IMR-90 (cell line): ENCODE measurements at regions not wholly inside any gene's neighbourhood (a gene's known extent, or its start where the extent isn't known, plus 50 kb on each side); places are given as distances from the start of the nearest gene placed in this dataset.

ENCODE experiments used
- ATAC-seq: fragments of 200-7000 bp; cut with Tn5 transposase; 2 replicates; pipeline ENCODE4 v1.9.1; 2020; ENCODE audit warnings: low read depth, mild to moderate bottlenecking, moderate library complexity
- BruUV-seq: library from RNA; stranded (reverse); fragments of 400-500 nt; replicated peaks from 2 replicates; lab custom pipeline; 2021; lab: Mats Ljungman, UMichigan
- CTCF ChIA-PET: fragments of 300-600 bp; formaldehyde crosslinking; extraction: SDS; loops from one replicate; lab custom pipeline; 2021; ENCODE audit warnings: antibody characterized with exemption; lab: Yijun Ruan, JAX
- POLR2A ChIA-PET: fragments of 300-600 bp; sonication (Branson Sonifier 250); formaldehyde crosslinking; loops from one replicate; lab custom pipeline; 2022; ENCODE audit warnings: antibody characterized with exemption; ENCODE audit not compliant: unreplicated experiment; lab: Charles Lee
- DNase-seq: peaks from one replicate; pipeline ENCODE4 v3.0.0; 2013
- H2AFZ ChIP-seq: replicated peaks from 2 replicates; pipeline ENCODE3; 2013; ENCODE audit warnings: low read length, mild to moderate bottlenecking; ENCODE audit not compliant: poor library complexity
- H2AK5ac ChIP-seq: 2 replicates; pipeline ENCODE4 v1.6.1; 2013; ENCODE audit warnings: low read depth, low read length, inconsistent platforms
- H2AK9ac ChIP-seq: replicated peaks from 2 replicates; pipeline ENCODE3; 2013; ENCODE audit warnings: mild to moderate bottlenecking, low read depth, low read length, moderate library complexity; ENCODE audit not compliant: poor library complexity
- H2BK120ac ChIP-seq: 2 replicates; pipeline ENCODE4 v1.6.1; 2013; ENCODE audit warnings: low read depth, low read length, inconsistent platforms
- H2BK15ac ChIP-seq: 3 replicates; pipeline ENCODE4 v1.6.1; 2013; ENCODE audit warnings: low read depth, low read length, inconsistent platforms
- H2BK20ac ChIP-seq: 2 replicates; pipeline ENCODE4 v1.6.1; 2013; ENCODE audit warnings: low read depth, mild to moderate bottlenecking, inconsistent platforms, low read length, moderate library complexity
- H2BK5ac ChIP-seq: 2 replicates; pipeline ENCODE4 v1.6.1; 2013; ENCODE audit warnings: mild to moderate bottlenecking, low read depth, low read length, inconsistent platforms; ENCODE audit not compliant: poor library complexity, severe bottlenecking
- H3K14ac ChIP-seq: replicated peaks from 2 replicates; pipeline ENCODE4 v1.6.1; 2013; ENCODE audit warnings: low read depth, low read length, inconsistent platforms
- H3K18ac ChIP-seq: 2 replicates; pipeline ENCODE4 v1.6.1; 2013; ENCODE audit warnings: low read depth, low read length, control low read depth
- H3K23ac ChIP-seq: 2 replicates; pipeline ENCODE4 v1.6.1; 2013; ENCODE audit warnings: low read depth, low read length, inconsistent platforms
- H3K27ac ChIP-seq: 2 replicates; pipeline ENCODE4 v1.5.1; 2013; ENCODE audit warnings: mild to moderate bottlenecking, control low read depth, low read length; ENCODE audit not compliant: insufficient read depth
- H3K27me3 ChIP-seq: 2 replicates; pipeline ENCODE4 v1.6.1; 2013; ENCODE audit warnings: low read length; ENCODE audit not compliant: control insufficient read depth, insufficient read depth
- H3K36me3 ChIP-seq: 2 replicates; pipeline ENCODE4 v1.6.1; 2013; ENCODE audit warnings: low read length, mixed read lengths; ENCODE audit not compliant: control insufficient read depth, insufficient read depth
- H3K4ac ChIP-seq: 2 replicates; pipeline ENCODE4 v1.6.1; 2013; ENCODE audit warnings: low read depth, low read length, inconsistent platforms
- H3K4me1 ChIP-seq: 2 replicates; pipeline ENCODE4 v1.6.1; 2013; ENCODE audit warnings: low read length, mixed read lengths; ENCODE audit not compliant: control insufficient read depth, insufficient read depth
- H3K4me2 ChIP-seq: 2 replicates; pipeline ENCODE4 v1.6.1; 2013; ENCODE audit warnings: low read depth, mild to moderate bottlenecking, control low read depth, low read length, moderate library complexity
- H3K4me3 ChIP-seq: 2 replicates; pipeline ENCODE4 v1.5.1; 2013; ENCODE audit warnings: low read depth, mild to moderate bottlenecking, control low read depth, low read length, moderate library complexity; ENCODE audit not compliant: insufficient read depth
- H3K56ac ChIP-seq: 2 replicates; pipeline ENCODE4 v1.6.1; 2013; ENCODE audit warnings: low read length, inconsistent platforms; ENCODE audit not compliant: insufficient read depth; ENCODE audit errors: extremely low read depth
- H3K79me1 ChIP-seq, 2 experiments: 2 replicates each; pipeline ENCODE4 v1.6.1; 2013; ENCODE audit warnings: low read length in 2 of 2, inconsistent platforms in 1 of 2, low read depth in 1 of 2
- H3K9ac ChIP-seq: 2 replicates; pipeline ENCODE4 v1.6.1; 2013; ENCODE audit warnings: low read depth, low read length, control low read depth
- H3K9me1 ChIP-seq: 2 replicates; pipeline ENCODE4 v1.6.1; 2013; ENCODE audit warnings: low read length, inconsistent platforms; ENCODE audit not compliant: insufficient read depth
- H3K9me3 ChIP-seq: 2 replicates; pipeline ENCODE4 v1.6.1; 2013; ENCODE audit warnings: low read length; ENCODE audit not compliant: control insufficient read depth, insufficient read depth
- H4K20me1 ChIP-seq: 2 replicates; pipeline ENCODE4 v1.6.1; 2013; ENCODE audit warnings: low read length, inconsistent platforms; ENCODE audit not compliant: insufficient read depth
- H4K5ac ChIP-seq: 2 replicates; pipeline ENCODE4 v1.6.1; 2013; ENCODE audit warnings: mild to moderate bottlenecking, low read depth, low read length, control low read depth
- H4K8ac ChIP-seq, 2 experiments: 2 replicates each; pipeline ENCODE4 v1.6.1; 2013; ENCODE audit warnings: low read depth in 2 of 2, low read length in 2 of 2, control low read depth in 1 of 2, inconsistent platforms in 1 of 2
- H4K91ac ChIP-seq: 2 replicates; pipeline ENCODE4 v1.6.1; 2013; ENCODE audit warnings: low read depth, low read length, inconsistent platforms; ENCODE audit not compliant: insufficient read depth
- BHLHE40 ChIP-seq: fragments of 150-350 bp; IDR thresholded peaks from 2 replicates; pipeline ENCODE4 v1.6.1; 2016; ENCODE audit warnings: mild to moderate bottlenecking, low read depth, low read length
- CEBPB ChIP-seq: IDR thresholded peaks from 2 replicates; pipeline ENCODE4 v1.6.1; 2012; ENCODE audit warnings: low read depth, low read length, improper control_type of control experiment
- CHD1 ChIP-seq: IDR thresholded peaks from 2 replicates; pipeline ENCODE4 v1.6.1; 2012; ENCODE audit warnings: low read depth, low read length, improper control_type of control experiment
- ELK1 ChIP-seq: fragments of 150-350 bp; IDR thresholded peaks from 2 replicates; pipeline ENCODE4 v1.6.1; 2016; ENCODE audit warnings: low read depth, mild to moderate bottlenecking, low read length, moderate library complexity, borderline replicate concordance
- FOS ChIP-seq: fragments of 150-350 bp; IDR thresholded peaks from 2 replicates; pipeline ENCODE4 v1.6.1; 2016; ENCODE audit warnings: low read depth, low read length
- MAFK ChIP-seq: IDR thresholded peaks from 2 replicates; pipeline ENCODE4 v1.6.1; 2012; ENCODE audit warnings: low read depth, low read length, improper control_type of control experiment
- MXI1 ChIP-seq: IDR thresholded peaks from 2 replicates; pipeline ENCODE4 v1.6.1; 2012; ENCODE audit warnings: low read depth, mild to moderate bottlenecking, low read length, moderate library complexity, borderline replicate concordance
- NFE2L2 ChIP-seq: fragments of 150-350 bp; IDR thresholded peaks from 2 replicates; pipeline ENCODE4 v1.6.1; 2016; ENCODE audit warnings: low read depth, mild to moderate bottlenecking, low read length
- POLR2A ChIP-seq: IDR thresholded peaks from 2 replicates; pipeline ENCODE4 v1.6.1; 2012; ENCODE audit warnings: mild to moderate bottlenecking, low read depth, low read length
- RAD21 ChIP-seq: IDR thresholded peaks from 2 replicates; pipeline ENCODE4 v1.6.1; 2012; ENCODE audit warnings: low read length, improper control_type of control experiment
- RCOR1 ChIP-seq: IDR thresholded peaks from 2 replicates; pipeline ENCODE4 v1.6.1; 2012; ENCODE audit warnings: mild to moderate bottlenecking, low read length, improper control_type of control experiment; ENCODE audit not compliant: insufficient replicate concordance
- RFX5 ChIP-seq: IDR thresholded peaks from 2 replicates; pipeline ENCODE4 v1.8.0; 2012; ENCODE audit warnings: low read depth, mild to moderate bottlenecking, low read length, moderate library complexity
- SMC3 ChIP-seq: fragments of 150-350 bp; IDR thresholded peaks from 2 replicates; pipeline ENCODE4 v1.6.1; 2016; ENCODE audit warnings: low read depth, mild to moderate bottlenecking, antibody characterized with exemption, low read length, moderate library complexity
- WGBS, 2 experiments: methylation state at CpG; one replicate each; pipeline versions ENCODE4 v1.1.5 to v1.1.7; 2013; ENCODE audit warnings: missing lambda C conversion rate in 2 of 2; ENCODE audit not compliant: insufficient read length in 1 of 2; ENCODE audit errors: extremely low coverage in 2 of 2; 5-methylcytosine and 5-hydroxymethylcytosine counted together
- dilution Hi-C: fragments of 300-500 bp; cut with HindIII; formaldehyde crosslinking; loops from one replicate; pipeline ENCODE4 v1.14.3; 2018; ENCODE audit warnings: low sequenced_read_pairs; ENCODE audit not compliant: unreplicated experiment
- in situ Hi-C: fragments of 300-500 bp; cut with MboI; formaldehyde crosslinking; loops from 3 replicates; pipeline ENCODE4 v1.14.3; 2019; ENCODE audit warnings: low sequenced_read_pairs, inconsistent platforms, mixed read lengths
- intact Hi-C: fragments of 100-400 bp; cut with micrococcal nuclease; formaldehyde crosslinking; loops from 2 replicates; pipeline ENCODE4 v1.10.0; 2022
- TF ChIP-seq, protein P1 (sequence below): fragments of 150-350 bp; IDR thresholded peaks from 2 replicates; pipeline ENCODE4 v1.6.1; 2017; ENCODE audit warnings: mild to moderate bottlenecking, antibody characterized with exemption, low read length, low read depth

- H3K4me2 ChIP-seq, result no peak overlapping the region
- in situ Hi-C loops, result no loop called here
- no peak overlapping the region for H2BK120ac ChIP-seq
- WGBS, 2 experiments, result no CpG with 5 or more reads among the region's 1 CpG
- H4K20me1 ChIP-seq, result no peaks in the 10 kb centered on the region
- H3K79me1 ChIP-seq, result no peaks in the 10 kb centered on the region
- intact Hi-C loops, result no loop called here
- no peak overlapping the region for H2BK5ac ChIP-seq
- no peak overlapping the region for H3K27ac ChIP-seq
- ATAC-seq (no peak), DNase-seq (no peak)
- BruUV-seq, result no TSS peak
- no peak overlapping the region for H2AK9ac ChIP-seq
- no peak overlapping the region for H2BK15ac ChIP-seq
- no peak overlapping the region for H3K23ac ChIP-seq
- no peak overlapping the region for H3K4me3 ChIP-seq
- H3K56ac ChIP-seq, result no peak overlapping the region
- ChIA-PET CTCF (no interaction called here), POLR2A (no interaction called here)
- no peak overlapping the region for H2AFZ ChIP-seq
- dilution Hi-C loops, result no loop called here
- H3K36me3 ChIP-seq, result no peaks in the 10 kb centered on the region
- no peak overlapping the region for H2AK5ac ChIP-seq
- TF ChIP-seq FOS (no peak), RFX5 (no peak), ELK1 (no peak), CHD1 (no peak), BHLHE40 (no peak), NFE2L2 (no peak), RAD21 (no peak), MXI1 (no peak), CEBPB (no peak), RCOR1 (no peak), SMC3 (no peak), POLR2A (no peak), MAFK (no peak)
- TF ChIP-seq, protein P1, sequence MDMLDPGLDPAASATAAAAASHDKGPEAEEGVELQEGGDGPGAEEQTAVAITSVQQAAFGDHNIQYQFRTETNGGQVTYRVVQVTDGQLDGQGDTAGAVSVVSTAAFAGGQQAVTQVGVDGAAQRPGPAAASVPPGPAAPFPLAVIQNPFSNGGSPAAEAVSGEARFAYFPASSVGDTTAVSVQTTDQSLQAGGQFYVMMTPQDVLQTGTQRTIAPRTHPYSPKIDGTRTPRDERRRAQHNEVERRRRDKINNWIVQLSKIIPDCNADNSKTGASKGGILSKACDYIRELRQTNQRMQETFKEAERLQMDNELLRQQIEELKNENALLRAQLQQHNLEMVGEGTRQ, result no peak
- no peaks in the 10 kb centered on the region for H3K9me1 ChIP-seq
- no peak overlapping the region for H4K5ac ChIP-seq
- H3K4me1 ChIP-seq, result no peaks in the 10 kb centered on the region
- no peak overlapping the region for H4K91ac ChIP-seq
- no peaks in the 10 kb centered on the region for H3K27me3 ChIP-seq
- H3K4ac ChIP-seq, result no peak overlapping the region
- H3K9me3 ChIP-seq, result no peaks in the 10 kb centered on the region; the same call in 1 of the 2 replicates
- no peak overlapping the region for H3K14ac ChIP-seq
- no peak overlapping the region for H4K8ac ChIP-seq
- no peak overlapping the region for H3K9ac ChIP-seq
- H2BK20ac ChIP-seq, result no peak overlapping the region
- H3K18ac ChIP-seq, result no peak overlapping the region
These were observed 359.5 kb downstream of the CPS1 start for GRCh38 chr2:210915912-210916311.
